IMR-90 (cell line): ENCODE measurements at regions not wholly inside any gene's neighbourhood (a gene's known extent, or its start where the extent isn't known, plus 50 kb on each side); places are given as distances from the start of the nearest gene placed in this dataset.

Source experiments
- ATAC-seq: fragments of 200-7000 bp; cut with Tn5 transposase; 2 replicates; pipeline ENCODE4 v1.9.1; 2020; ENCODE audit warnings: low read depth, mild to moderate bottlenecking, moderate library complexity
- BruUV-seq: library from RNA; stranded (reverse); fragments of 400-500 nt; replicated peaks from 2 replicates; lab custom pipeline; 2021; lab: Mats Ljungman, UMichigan
- CTCF ChIA-PET: fragments of 300-600 bp; formaldehyde crosslinking; extraction: SDS; loops from one replicate; lab custom pipeline; 2021; ENCODE audit warnings: antibody characterized with exemption; lab: Yijun Ruan, JAX
- POLR2A ChIA-PET: fragments of 300-600 bp; sonication (Branson Sonifier 250); formaldehyde crosslinking; loops from one replicate; lab custom pipeline; 2022; ENCODE audit warnings: antibody characterized with exemption; ENCODE audit not compliant: unreplicated experiment; lab: Charles Lee
- DNase-seq: peaks from one replicate; pipeline ENCODE4 v3.0.0; 2013
- H2AFZ ChIP-seq: replicated peaks from 2 replicates; pipeline ENCODE3; 2013; ENCODE audit warnings: low read length, mild to moderate bottlenecking; ENCODE audit not compliant: poor library complexity
- H2AK5ac ChIP-seq: 2 replicates; pipeline ENCODE4 v1.6.1; 2013; ENCODE audit warnings: low read depth, low read length, inconsistent platforms
- H2AK9ac ChIP-seq: replicated peaks from 2 replicates; pipeline ENCODE3; 2013; ENCODE audit warnings: mild to moderate bottlenecking, low read depth, low read length, moderate library complexity; ENCODE audit not compliant: poor library complexity
- H2BK120ac ChIP-seq: 2 replicates; pipeline ENCODE4 v1.6.1; 2013; ENCODE audit warnings: low read depth, low read length, inconsistent platforms
- H2BK15ac ChIP-seq: 3 replicates; pipeline ENCODE4 v1.6.1; 2013; ENCODE audit warnings: low read depth, low read length, inconsistent platforms
- H2BK20ac ChIP-seq: 2 replicates; pipeline ENCODE4 v1.6.1; 2013; ENCODE audit warnings: low read depth, mild to moderate bottlenecking, inconsistent platforms, low read length, moderate library complexity
- H2BK5ac ChIP-seq: 2 replicates; pipeline ENCODE4 v1.6.1; 2013; ENCODE audit warnings: mild to moderate bottlenecking, low read depth, low read length, inconsistent platforms; ENCODE audit not compliant: poor library complexity, severe bottlenecking
- H3K14ac ChIP-seq: replicated peaks from 2 replicates; pipeline ENCODE4 v1.6.1; 2013; ENCODE audit warnings: low read depth, low read length, inconsistent platforms
- H3K18ac ChIP-seq: 2 replicates; pipeline ENCODE4 v1.6.1; 2013; ENCODE audit warnings: low read depth, low read length, control low read depth
- H3K23ac ChIP-seq: 2 replicates; pipeline ENCODE4 v1.6.1; 2013; ENCODE audit warnings: low read depth, low read length, inconsistent platforms
- H3K27ac ChIP-seq: 2 replicates; pipeline ENCODE4 v1.5.1; 2013; ENCODE audit warnings: mild to moderate bottlenecking, control low read depth, low read length; ENCODE audit not compliant: insufficient read depth
- H3K27me3 ChIP-seq: 2 replicates; pipeline ENCODE4 v1.6.1; 2013; ENCODE audit warnings: low read length; ENCODE audit not compliant: control insufficient read depth, insufficient read depth
- H3K36me3 ChIP-seq: 2 replicates; pipeline ENCODE4 v1.6.1; 2013; ENCODE audit warnings: low read length, mixed read lengths; ENCODE audit not compliant: control insufficient read depth, insufficient read depth
- H3K4ac ChIP-seq: 2 replicates; pipeline ENCODE4 v1.6.1; 2013; ENCODE audit warnings: low read depth, low read length, inconsistent platforms
- H3K4me1 ChIP-seq: 2 replicates; pipeline ENCODE4 v1.6.1; 2013; ENCODE audit warnings: low read length, mixed read lengths; ENCODE audit not compliant: control insufficient read depth, insufficient read depth
- H3K4me2 ChIP-seq: 2 replicates; pipeline ENCODE4 v1.6.1; 2013; ENCODE audit warnings: low read depth, mild to moderate bottlenecking, control low read depth, low read length, moderate library complexity
- H3K4me3 ChIP-seq: 2 replicates; pipeline ENCODE4 v1.5.1; 2013; ENCODE audit warnings: low read depth, mild to moderate bottlenecking, control low read depth, low read length, moderate library complexity; ENCODE audit not compliant: insufficient read depth
- H3K56ac ChIP-seq: 2 replicates; pipeline ENCODE4 v1.6.1; 2013; ENCODE audit warnings: low read length, inconsistent platforms; ENCODE audit not compliant: insufficient read depth; ENCODE audit errors: extremely low read depth
- H3K79me1 ChIP-seq, 2 experiments: 2 replicates each; pipeline ENCODE4 v1.6.1; 2013; ENCODE audit warnings: low read length in 2 of 2, inconsistent platforms in 1 of 2, low read depth in 1 of 2
- H3K9ac ChIP-seq: 2 replicates; pipeline ENCODE4 v1.6.1; 2013; ENCODE audit warnings: low read depth, low read length, control low read depth
- H3K9me1 ChIP-seq: 2 replicates; pipeline ENCODE4 v1.6.1; 2013; ENCODE audit warnings: low read length, inconsistent platforms; ENCODE audit not compliant: insufficient read depth
- H3K9me3 ChIP-seq: 2 replicates; pipeline ENCODE4 v1.6.1; 2013; ENCODE audit warnings: low read length; ENCODE audit not compliant: control insufficient read depth, insufficient read depth
- H4K20me1 ChIP-seq: 2 replicates; pipeline ENCODE4 v1.6.1; 2013; ENCODE audit warnings: low read length, inconsistent platforms; ENCODE audit not compliant: insufficient read depth
- H4K5ac ChIP-seq: 2 replicates; pipeline ENCODE4 v1.6.1; 2013; ENCODE audit warnings: mild to moderate bottlenecking, low read depth, low read length, control low read depth
- H4K8ac ChIP-seq, 2 experiments: 2 replicates each; pipeline ENCODE4 v1.6.1; 2013; ENCODE audit warnings: low read depth in 2 of 2, low read length in 2 of 2, control low read depth in 1 of 2, inconsistent platforms in 1 of 2
- H4K91ac ChIP-seq: 2 replicates; pipeline ENCODE4 v1.6.1; 2013; ENCODE audit warnings: low read depth, low read length, inconsistent platforms; ENCODE audit not compliant: insufficient read depth
- CHD1 ChIP-seq: IDR thresholded peaks from 2 replicates; pipeline ENCODE4 v1.6.1; 2012; ENCODE audit warnings: low read depth, low read length, improper control_type of control experiment
- CTCF ChIP-seq: conservative IDR thresholded peaks from 2 replicates; pipeline ENCODE4 v1.5.1; 2012; ENCODE audit warnings: mild to moderate bottlenecking, low read depth, low read length, improper control_type of control experiment
- MAFK ChIP-seq: IDR thresholded peaks from 2 replicates; pipeline ENCODE4 v1.6.1; 2012; ENCODE audit warnings: low read depth, low read length, improper control_type of control experiment
- MAZ ChIP-seq: IDR thresholded peaks from 2 replicates; pipeline ENCODE4 v1.6.1; 2012; ENCODE audit warnings: low read depth, mild to moderate bottlenecking, low read length, improper control_type of control experiment, moderate library complexity, borderline replicate concordance
- NFE2L2 ChIP-seq: fragments of 150-350 bp; IDR thresholded peaks from 2 replicates; pipeline ENCODE4 v1.6.1; 2016; ENCODE audit warnings: low read depth, mild to moderate bottlenecking, low read length
- SMC3 ChIP-seq: fragments of 150-350 bp; IDR thresholded peaks from 2 replicates; pipeline ENCODE4 v1.6.1; 2016; ENCODE audit warnings: low read depth, mild to moderate bottlenecking, antibody characterized with exemption, low read length, moderate library complexity
- USF2 ChIP-seq: fragments of 150-350 bp; IDR thresholded peaks from 2 replicates; pipeline ENCODE4 v1.6.1; 2017; ENCODE audit warnings: mild to moderate bottlenecking, antibody characterized with exemption, low read length, low read depth
- WGBS, 2 experiments: methylation state at CpG; one replicate each; pipeline versions ENCODE4 v1.1.5 to v1.1.7; 2013; ENCODE audit warnings: missing lambda C conversion rate in 2 of 2; ENCODE audit not compliant: insufficient read length in 1 of 2; ENCODE audit errors: extremely low coverage in 2 of 2; 5-methylcytosine and 5-hydroxymethylcytosine counted together
- dilution Hi-C: fragments of 300-500 bp; cut with HindIII; formaldehyde crosslinking; loops from one replicate; pipeline ENCODE4 v1.14.3; 2018; ENCODE audit warnings: low sequenced_read_pairs; ENCODE audit not compliant: unreplicated experiment
- in situ Hi-C: fragments of 300-500 bp; cut with MboI; formaldehyde crosslinking; loops from 3 replicates; pipeline ENCODE4 v1.14.3; 2019; ENCODE audit warnings: low sequenced_read_pairs, inconsistent platforms, mixed read lengths
- intact Hi-C: fragments of 100-400 bp; cut with micrococcal nuclease; formaldehyde crosslinking; loops from 2 replicates; pipeline ENCODE4 v1.10.0; 2022

GRCh38 chr2:19435815-19436214 lies 77.4 kb upstream of the OSR1 start:
- ChIA-PET CTCF (no interaction called here), POLR2A (no interaction called here)
- H3K27me3 ChIP-seq, result peaks cover 16% of the 10 kb centered on the region
- H3K4me3 ChIP-seq, result no peak overlapping the region
- H3K4me2 ChIP-seq, result no peak overlapping the region
- H3K36me3 ChIP-seq, result no peaks in the 10 kb centered on the region
- WGBS, 2 experiments, result no CpG with 5 or more reads among the region's 1 CpG
- no TSS peak for BruUV-seq
- no peak overlapping the region for H3K9ac ChIP-seq
- H2BK15ac ChIP-seq, result no peak overlapping the region
- no peak for ATAC-seq
- no peak overlapping the region for H4K5ac ChIP-seq
- H3K4me1 ChIP-seq, result no peaks in the 10 kb centered on the region
- no peak overlapping the region for H2BK5ac ChIP-seq
- H3K14ac ChIP-seq, result no peak overlapping the region
- no peaks in the 10 kb centered on the region for H3K9me3 ChIP-seq
- H4K8ac ChIP-seq, result no peak overlapping the region
- no peak for TF ChIP-seq USF2
- no peak for TF ChIP-seq NFE2L2
- no peak for TF ChIP-seq MAZ
- no peak for TF ChIP-seq SMC3
- TF ChIP-seq CHD1, result no peak
- no peak for TF ChIP-seq MAFK
- no peak for TF ChIP-seq CTCF
- intact Hi-C loops (no loop called here), dilution Hi-C loops (no loop called here), in situ Hi-C loops (no loop called here)
- no peak overlapping the region for H2BK120ac ChIP-seq
- DNase-seq, result no peak
- no peak overlapping the region for H3K4ac ChIP-seq
- H2AK9ac ChIP-seq, result no peak overlapping the region
- no peak overlapping the region for H2BK20ac ChIP-seq
- no peaks in the 10 kb centered on the region for H3K79me1 ChIP-seq
- H3K9me1 ChIP-seq, result no peaks in the 10 kb centered on the region
- H4K91ac ChIP-seq, result no peak overlapping the region
- no peak overlapping the region for H3K27ac ChIP-seq
- H2AFZ ChIP-seq, result no peak overlapping the region
- H3K23ac ChIP-seq, result no peak overlapping the region
- H2AK5ac ChIP-seq, result no peak overlapping the region
- no peaks in the 10 kb centered on the region for H4K20me1 ChIP-seq
- no peak overlapping the region for H3K18ac ChIP-seq
- H3K56ac ChIP-seq, result no peak overlapping the region
